ENCODE measurements at regions not wholly inside any gene's neighbourhood (a gene's known extent, or its start where the extent isn't known, plus 50 kb on each side); places are given as distances from the start of the nearest gene placed in this dataset.
"Not testable (repeated sequence)": the region's sequence is repeated elsewhere in the genome, so short reads cannot be mapped to it uniquely, and the experiment has no call there.

- not testable (repeated sequence) for DNase-seq (ENCODE audit: extremely low read depth, insufficient read length)
Measured at GRCh38 chr2:89048138-89049066, 356.9 kb downstream of the RPIA start.

DNA sequence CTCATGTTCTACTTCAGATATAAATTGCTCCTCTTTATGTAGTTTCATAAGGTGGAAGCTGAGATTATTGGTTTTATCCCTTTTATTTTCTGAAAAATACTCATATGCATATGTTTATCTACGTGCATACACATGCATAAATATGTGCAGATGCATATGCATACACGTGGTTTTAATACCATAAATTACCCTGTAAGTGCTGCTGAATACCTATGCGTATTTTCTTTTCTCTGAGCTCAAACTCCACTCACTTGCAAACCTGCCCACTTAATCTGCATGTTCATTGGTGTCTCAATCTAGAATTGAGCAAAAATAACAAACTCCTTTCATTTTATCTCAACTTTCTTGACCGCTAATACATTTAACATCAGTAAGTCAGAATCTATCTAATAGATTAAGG is 367.1 kb downstream of the RPIA start:
- H3K4me3 ChIP-seq (replicated peaks; ENCODE audit: low read depth, low read length); DNase-seq (ENCODE audit: extremely low read depth, insufficient read length); H3K27me3 ChIP-seq (replicated peaks; ENCODE audit: control insufficient read depth, insufficient read depth, low read length); H3K36me3 ChIP-seq (ENCODE audit: control insufficient read depth, insufficient read depth, low read length): not testable (repeated sequence)

More at GRCh38 chr2:89048138-89049066, 356.9 kb downstream of the RPIA start:
- H3K4me3 ChIP-seq (replicated peaks; ENCODE audit: low read depth, low read length); H3K27me3 ChIP-seq (replicated peaks; ENCODE audit: control insufficient read depth, insufficient read depth, low read length); H3K36me3 ChIP-seq (ENCODE audit: control insufficient read depth, insufficient read depth, low read length): not testable (repeated sequence)
- TF ChIP-seq CTCF (IDR thresholded peaks at IDR 0.05; ENCODE audit: insufficient read depth, low read length, poor library complexity, severe bottlenecking), result peak; percentile 43

GRCh38 chr2:89061174-89061573 is 369.7 kb downstream of the RPIA start:
- DNase-seq (ENCODE audit: extremely low read depth, insufficient read length); H3K36me3 ChIP-seq (ENCODE audit: control insufficient read depth, insufficient read depth, low read length); H3K4me3 ChIP-seq (replicated peaks; ENCODE audit: low read depth, low read length); H3K27me3 ChIP-seq (replicated peaks; ENCODE audit: control insufficient read depth, insufficient read depth, low read length): not testable (repeated sequence)

- DNase-seq (ENCODE audit: extremely low read depth, insufficient read length); H3K4me3 ChIP-seq (replicated peaks; ENCODE audit: low read depth, low read length); H3K27me3 ChIP-seq (replicated peaks; ENCODE audit: control insufficient read depth, insufficient read depth, low read length); H3K36me3 ChIP-seq (ENCODE audit: control insufficient read depth, insufficient read depth, low read length): not testable (repeated sequence)
Measured at GRCh38 chr2:89076771-89077170, 385.3 kb downstream of the RPIA start.

DNA sequence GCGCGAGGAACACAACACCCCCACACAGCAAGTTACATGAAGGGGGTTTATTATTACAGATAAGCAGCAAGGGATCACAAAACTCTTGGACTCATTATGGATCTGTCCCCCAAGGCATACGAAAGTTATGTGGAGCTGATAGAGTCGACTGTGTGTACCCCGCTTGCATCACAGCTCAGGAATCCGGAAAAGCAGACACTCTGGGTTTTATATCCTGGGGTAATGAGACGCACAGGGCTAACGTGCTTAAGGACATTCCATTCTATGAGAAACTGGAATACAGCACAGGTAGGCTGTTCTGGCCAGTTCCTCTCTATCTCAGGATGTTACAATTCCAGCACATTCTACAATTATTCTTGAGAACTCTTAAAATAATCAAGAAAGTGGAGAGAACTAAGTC is 401.4 kb downstream of the RPIA start:
- H3K4me3 ChIP-seq (replicated peaks; ENCODE audit: low read depth, low read length); H3K27me3 ChIP-seq (replicated peaks; ENCODE audit: control insufficient read depth, insufficient read depth, low read length); H3K36me3 ChIP-seq (ENCODE audit: control insufficient read depth, insufficient read depth, low read length); DNase-seq (ENCODE audit: extremely low read depth, insufficient read length): not testable (repeated sequence)

- H3K4me3 ChIP-seq (replicated peaks; ENCODE audit: low read depth, low read length); DNase-seq (ENCODE audit: extremely low read depth, insufficient read length); H3K36me3 ChIP-seq (ENCODE audit: control insufficient read depth, insufficient read depth, low read length); H3K27me3 ChIP-seq (replicated peaks; ENCODE audit: control insufficient read depth, insufficient read depth, low read length): not testable (repeated sequence)
Measured at GRCh38 chr2:89095060-89095459, 403.6 kb downstream of the RPIA start.

GRCh38 chr2:89102587-89102986 is 411.1 kb downstream of the RPIA start:
- H3K27me3 ChIP-seq (replicated peaks; ENCODE audit: control insufficient read depth, insufficient read depth, low read length); H3K36me3 ChIP-seq (ENCODE audit: control insufficient read depth, insufficient read depth, low read length); DNase-seq (ENCODE audit: extremely low read depth, insufficient read length); H3K4me3 ChIP-seq (replicated peaks; ENCODE audit: low read depth, low read length): not testable (repeated sequence)

DNA sequence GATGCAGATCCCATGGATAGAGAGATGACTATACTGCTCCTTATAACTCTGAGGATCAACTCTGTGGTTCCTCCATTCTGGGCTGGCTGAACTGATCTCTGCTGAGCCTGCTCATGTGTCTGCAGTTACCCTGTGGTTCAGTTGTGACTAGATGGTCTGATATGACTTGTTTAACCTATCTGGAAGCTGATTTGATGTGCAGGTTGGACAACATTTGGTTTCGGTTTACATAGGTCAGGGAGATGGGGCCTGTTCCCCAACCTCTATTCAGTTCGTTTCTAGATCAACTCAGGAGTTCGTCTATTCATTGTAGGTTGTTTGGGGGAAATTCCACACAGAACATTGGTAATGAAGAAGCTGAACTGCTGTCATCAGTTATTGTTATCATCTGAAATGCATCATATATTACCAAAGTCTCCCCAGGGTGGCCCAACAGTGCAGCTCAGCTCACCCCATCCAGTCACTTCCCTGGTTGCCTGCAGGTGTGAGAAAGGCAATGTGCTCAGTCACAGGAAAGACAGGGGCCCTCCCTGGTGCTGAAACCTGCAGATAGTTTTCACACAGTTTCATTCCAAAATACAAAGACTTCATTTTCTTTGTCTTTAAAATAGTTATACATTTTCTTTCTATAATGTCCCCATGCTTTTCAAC is 415.0 kb downstream of the RPIA start:
- not testable (repeated sequence) for H3K36me3 ChIP-seq (ENCODE audit: control insufficient read depth, insufficient read depth, low read length); H3K27me3 ChIP-seq (replicated peaks; ENCODE audit: control insufficient read depth, insufficient read depth, low read length)
- DNase-seq (ENCODE audit: extremely low read depth, insufficient read length), result peak; percentile 0

DNA sequence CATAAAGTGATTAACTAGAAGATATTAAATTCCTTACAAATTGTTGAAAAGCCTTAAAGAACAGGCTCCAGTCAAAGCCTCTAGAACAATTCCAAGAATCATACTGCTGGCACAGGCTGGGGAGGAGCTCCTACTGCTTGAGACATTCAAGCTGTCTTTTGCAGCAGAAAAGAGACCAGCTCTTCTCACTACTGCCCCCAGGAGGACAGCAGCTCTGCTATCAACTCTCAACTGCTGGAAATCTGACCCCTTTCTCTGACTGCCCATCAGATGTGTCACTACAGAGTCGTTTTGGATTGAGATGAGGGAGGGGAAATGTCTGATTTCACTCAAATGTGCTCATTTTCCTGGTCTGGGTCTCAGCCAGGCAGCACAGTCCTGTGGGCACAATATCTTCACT is 421.0 kb downstream of the RPIA start:
- peak; percentile 33 for TF ChIP-seq CTCF (IDR thresholded peaks at IDR 0.05; ENCODE audit: insufficient read depth, low read length, poor library complexity, severe bottlenecking)
- not testable (repeated sequence) for H3K4me3 ChIP-seq (replicated peaks; ENCODE audit: low read depth, low read length); DNase-seq (ENCODE audit: extremely low read depth, insufficient read length); H3K36me3 ChIP-seq (ENCODE audit: control insufficient read depth, insufficient read depth, low read length); H3K27me3 ChIP-seq (replicated peaks; ENCODE audit: control insufficient read depth, insufficient read depth, low read length)

More for the DNA sequence above, 415.0 kb downstream of the RPIA start:
- not testable (repeated sequence) for H3K4me3 ChIP-seq (replicated peaks; ENCODE audit: low read depth, low read length)

- H3K36me3 ChIP-seq (ENCODE audit: control insufficient read depth, insufficient read depth, low read length); H3K4me3 ChIP-seq (replicated peaks; ENCODE audit: low read depth, low read length); DNase-seq (ENCODE audit: extremely low read depth, insufficient read length); H3K27me3 ChIP-seq (replicated peaks; ENCODE audit: control insufficient read depth, insufficient read depth, low read length): not testable (repeated sequence)
Measured at GRCh38 chr2:89113286-89113685, 421.8 kb downstream of the RPIA start.

GRCh38 chr2:89129440-89129839 is 438.0 kb downstream of the RPIA start:
- not testable (repeated sequence) for H3K36me3 ChIP-seq (ENCODE audit: control insufficient read depth, insufficient read depth, low read length); H3K27me3 ChIP-seq (replicated peaks; ENCODE audit: control insufficient read depth, insufficient read depth, low read length); H3K4me3 ChIP-seq (replicated peaks; ENCODE audit: low read depth, low read length); DNase-seq (ENCODE audit: extremely low read depth, insufficient read length)

GRCh38 chr2:89130665-89131308 is 439.3 kb downstream of the RPIA start:
- not testable (repeated sequence) for H3K36me3 ChIP-seq (ENCODE audit: control insufficient read depth, insufficient read depth, low read length); H3K27me3 ChIP-seq (replicated peaks; ENCODE audit: control insufficient read depth, insufficient read depth, low read length); DNase-seq (ENCODE audit: extremely low read depth, insufficient read length); H3K4me3 ChIP-seq (replicated peaks; ENCODE audit: low read depth, low read length)
